ENCODE measurements at regions not wholly inside any gene's neighbourhood (a gene's known extent, or its start where the extent isn't known, plus 50 kb on each side); places are given as distances from the start of the nearest gene placed in this dataset.
A peak's percentile ranks its signal among the peaks of the same experiment; 100 is the strongest.
"Not testable (repeated sequence)": the region's sequence is repeated elsewhere in the genome, so short reads cannot be mapped to it uniquely, and the experiment has no call there.

DNA sequence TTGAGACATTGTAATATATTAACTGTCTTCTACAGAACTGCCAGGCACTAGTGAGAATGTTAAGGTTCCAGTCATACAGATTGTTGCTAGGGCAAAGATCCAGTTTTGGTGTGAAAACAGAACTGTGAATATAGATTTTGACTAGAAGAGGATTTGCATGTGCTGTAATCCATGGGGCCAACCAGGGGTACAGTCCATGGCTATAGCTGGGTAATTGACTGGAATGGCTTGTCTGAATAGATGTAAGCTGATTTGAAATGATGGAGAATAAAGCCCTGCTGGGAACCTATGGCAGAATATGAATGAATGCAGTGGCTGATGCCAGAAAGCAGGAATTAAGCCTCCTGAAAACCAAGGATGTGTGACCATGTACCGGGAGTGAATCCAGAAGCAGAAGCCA is 748.5 kb upstream of the CDH10 start:
- DNase-seq (no peak), ATAC-seq (ENCODE audit: low read depth in 2 of 2) (no peak)
- no peak overlapping the region for H3K4me3 Mint-ChIP-seq
- no peaks in the 10 kb centered on the region for H3K27me3 Mint-ChIP-seq
- no peaks in the 10 kb centered on the region for H3K36me3 Mint-ChIP-seq
- H3K27ac Mint-ChIP-seq, result no peak overlapping the region
- H3K9me3 Mint-ChIP-seq, result peaks cover 0 to 11% (median 4%) of the 10 kb centered on the region in 7 donors
- no peaks in the 10 kb centered on the region for H3K4me1 Mint-ChIP-seq

- Mint-ChIP-seq H3K36me3 (peaks cover 0 to 8% of the 10 kb centered on the region in 2 donors), H3K4me3 (no peak overlapping the region), H3K27ac (no peak overlapping the region), H3K9me3 (peaks cover 5 to 17% (median 8%) of the 10 kb centered on the region in 7 donors), H3K27me3 (no peaks in the 10 kb centered on the region), H3K4me1 (no peaks in the 10 kb centered on the region)
- ATAC-seq (ENCODE audit: low read depth in 2 of 2) (no peak), DNase-seq (no peak)
Observed at GRCh38 chr5:25387953-25388352, 743.2 kb upstream of the CDH10 start.

DNA sequence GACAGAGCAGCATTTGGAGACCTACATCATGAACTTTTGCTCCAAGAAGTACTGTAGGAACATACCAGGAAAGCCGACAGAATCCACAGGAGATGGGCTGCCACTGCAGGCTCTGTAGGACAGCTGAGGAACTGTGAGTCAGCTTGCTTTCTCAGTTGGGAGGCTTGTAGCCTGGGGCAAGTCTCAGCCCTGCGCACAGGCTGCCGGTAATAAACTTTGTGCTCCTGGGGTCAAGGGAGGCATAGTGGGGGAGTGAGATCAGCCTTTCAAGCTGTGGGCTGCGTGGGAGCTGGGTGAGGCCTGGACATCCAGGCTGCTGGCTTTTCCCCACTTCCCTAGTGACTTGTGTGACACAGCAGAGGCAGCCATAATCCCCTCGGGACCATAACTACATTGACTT is 718.0 kb upstream of the CDH10 start:
- no peak overlapping the region for H3K4me3 Mint-ChIP-seq
- H3K27ac Mint-ChIP-seq, result no peak overlapping the region
- H3K36me3 Mint-ChIP-seq, result no peaks in the 10 kb centered on the region
- no peaks in the 10 kb centered on the region for H3K4me1 Mint-ChIP-seq
- ATAC-seq (ENCODE audit: low read depth in 2 of 2) (no peak), DNase-seq (no peak)
- H3K27me3 Mint-ChIP-seq, result no peaks in the 10 kb centered on the region
- peaks cover 7 to 44% (median 17%) of the 10 kb centered on the region in 7 donors for H3K9me3 Mint-ChIP-seq

- no peaks in the 10 kb centered on the region for H3K36me3 Mint-ChIP-seq
- H3K27ac Mint-ChIP-seq, result no peak overlapping the region
- no peaks in the 10 kb centered on the region for H3K4me1 Mint-ChIP-seq
- no peaks in the 10 kb centered on the region for H3K27me3 Mint-ChIP-seq
- peaks cover 5 to 33% (median 17%) of the 10 kb centered on the region in 7 donors for H3K9me3 Mint-ChIP-seq
- DNase-seq (no peak), ATAC-seq (ENCODE audit: low read depth in 2 of 2) (no peak)
- peak overlapping the region in 1 of 8 donors; percentile 30 for H3K4me3 Mint-ChIP-seq
Observed at GRCh38 chr5:25358919-25359318, 714.1 kb upstream of the CDH10 start.

DNA sequence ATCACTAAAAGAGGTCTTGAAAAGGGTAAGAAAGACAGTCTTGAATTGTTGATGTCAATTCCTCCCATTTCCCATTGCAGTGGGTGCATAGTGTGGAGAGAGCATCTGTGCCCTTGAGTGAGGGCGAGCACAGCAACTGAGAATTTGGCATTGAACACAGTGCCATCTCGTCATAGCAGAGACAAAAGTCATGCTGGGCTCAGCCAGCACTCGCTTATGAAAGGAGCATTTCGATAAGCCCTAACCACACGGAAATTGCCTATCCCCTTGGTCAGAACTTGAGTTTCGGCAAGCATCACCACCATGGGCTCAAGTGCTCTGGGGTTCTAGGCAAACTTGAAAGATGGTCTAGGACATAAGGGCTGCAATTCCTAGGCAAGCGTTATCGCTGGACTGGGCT is 712.8 kb upstream of the CDH10 start:
- H3K27ac Mint-ChIP-seq, result no peak overlapping the region
- no peak overlapping the region for H3K4me3 Mint-ChIP-seq
- no peaks in the 10 kb centered on the region for H3K27me3 Mint-ChIP-seq
- DNase-seq, result no peak
- H3K4me1 Mint-ChIP-seq, result no peaks in the 10 kb centered on the region
- no peaks in the 10 kb centered on the region for H3K36me3 Mint-ChIP-seq
- peaks cover 5 to 32% (median 14%) of the 10 kb centered on the region in 7 donors for H3K9me3 Mint-ChIP-seq
- ATAC-seq (ENCODE audit: low read depth in 2 of 2), result no peak

DNA sequence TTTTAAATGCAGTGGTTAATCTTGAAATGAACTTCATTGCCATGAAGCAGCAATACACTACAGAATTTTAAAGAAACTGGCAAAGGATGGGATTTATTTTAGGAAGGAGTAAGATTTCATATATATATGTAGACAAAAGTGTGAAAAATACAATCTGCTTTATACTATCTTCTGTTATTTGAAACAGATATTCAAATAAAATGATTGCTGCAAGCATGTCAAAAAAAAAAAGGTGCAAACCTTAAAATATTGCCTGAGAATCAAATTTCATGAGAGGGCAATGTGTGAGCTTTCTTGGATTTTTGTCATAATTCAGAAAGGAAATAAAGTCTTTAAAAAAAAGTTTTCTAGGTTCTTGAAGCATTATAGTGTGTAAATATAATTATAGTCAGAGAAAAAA is 705.0 kb upstream of the CDH10 start:
- H3K36me3 Mint-ChIP-seq, result no peaks in the 10 kb centered on the region
- no peaks in the 10 kb centered on the region for H3K27me3 Mint-ChIP-seq
- DNase-seq (no peak), ATAC-seq (ENCODE audit: low read depth in 2 of 2) (no peak)
- H3K4me3 Mint-ChIP-seq, result no peak overlapping the region
- no peaks in the 10 kb centered on the region for H3K4me1 Mint-ChIP-seq
- H3K9me3 Mint-ChIP-seq, result peaks cover 3 to 12% (median 4%) of the 10 kb centered on the region in 7 donors
- H3K27ac Mint-ChIP-seq, result no peak overlapping the region

GRCh38 chr5:25345240-25345771 is 700.5 kb upstream of the CDH10 start:
- no peak for ATAC-seq (ENCODE audit: low read depth in 2 of 2)
- Mint-ChIP-seq H3K9me3 (peaks cover 4 to 22% (median 9%) of the 10 kb centered on the region in 7 donors), H3K36me3 (no peaks in the 10 kb centered on the region), H3K4me1 (no peaks in the 10 kb centered on the region), H3K27ac (no peak overlapping the region), H3K4me3 (no peak overlapping the region), H3K27me3 (no peaks in the 10 kb centered on the region)
- DNase-seq, result no peak

DNA sequence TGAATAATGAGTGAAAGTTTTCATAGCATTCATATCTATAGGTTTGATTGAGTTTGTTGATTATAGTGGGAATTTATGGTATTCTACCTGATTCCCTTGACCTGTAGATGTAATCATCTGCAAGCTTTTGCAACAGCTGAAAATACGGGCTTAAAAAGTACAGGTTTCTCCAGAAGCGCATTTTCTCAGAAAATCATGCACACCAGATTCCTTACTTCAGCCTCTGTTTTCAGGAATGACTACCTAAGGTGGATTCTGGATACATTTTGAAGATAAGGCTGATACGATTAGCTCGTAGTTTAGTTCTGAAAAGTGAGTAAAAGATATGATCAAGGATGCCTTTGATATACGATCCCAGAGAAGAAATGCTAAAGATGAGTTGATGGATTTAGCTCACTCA is 694.8 kb upstream of the CDH10 start:
- H3K9me3 Mint-ChIP-seq, result peaks cover 3 to 23% (median 12%) of the 10 kb centered on the region in 7 donors
- H3K27ac Mint-ChIP-seq, result no peak overlapping the region
- no peak for DNase-seq
- no peak for ATAC-seq (ENCODE audit: low read depth in 2 of 2)
- H3K4me3 Mint-ChIP-seq, result no peak overlapping the region
- no peaks in the 10 kb centered on the region for H3K36me3 Mint-ChIP-seq
- H3K27me3 Mint-ChIP-seq, result no peaks in the 10 kb centered on the region
- H3K4me1 Mint-ChIP-seq, result no peaks in the 10 kb centered on the region

GRCh38 chr5:25334350-25334749 is 689.6 kb upstream of the CDH10 start:
- no peaks in the 10 kb centered on the region for H3K4me1 Mint-ChIP-seq
- H3K4me3 Mint-ChIP-seq, result no peak overlapping the region
- DNase-seq (no peak), ATAC-seq (ENCODE audit: low read depth in 2 of 2) (no peak)
- H3K36me3 Mint-ChIP-seq, result no peaks in the 10 kb centered on the region
- H3K27me3 Mint-ChIP-seq, result no peaks in the 10 kb centered on the region
- peaks cover 0 to 15% (median 0%) of the 10 kb centered on the region in 7 donors for H3K9me3 Mint-ChIP-seq
- no peak overlapping the region for H3K27ac Mint-ChIP-seq

- H3K27ac Mint-ChIP-seq, result no peak overlapping the region
- H3K36me3 Mint-ChIP-seq, result no peaks in the 10 kb centered on the region
- peaks cover 0 to 6% (median 2%) of the 10 kb centered on the region in 7 donors for H3K9me3 Mint-ChIP-seq
- no peak for DNase-seq
- H3K4me3 Mint-ChIP-seq, result no peak overlapping the region
- H3K4me1 Mint-ChIP-seq, result no peaks in the 10 kb centered on the region
- H3K27me3 Mint-ChIP-seq, result no peaks in the 10 kb centered on the region
- ATAC-seq (ENCODE audit: low read depth in 2 of 2), result no peak
Observed at GRCh38 chr5:25330721-25331120, 685.9 kb upstream of the CDH10 start.

GRCh38 chr5:25327172-25327571 is 682.4 kb upstream of the CDH10 start:
- no peak for DNase-seq
- H3K9me3 Mint-ChIP-seq, result peaks cover 0 to 7% (median 2%) of the 10 kb centered on the region in 7 donors
- H3K36me3 Mint-ChIP-seq, result no peaks in the 10 kb centered on the region
- H3K4me1 Mint-ChIP-seq, result no peaks in the 10 kb centered on the region
- H3K27me3 Mint-ChIP-seq, result no peaks in the 10 kb centered on the region
- no peak for ATAC-seq (ENCODE audit: low read depth in 2 of 2)
- H3K27ac Mint-ChIP-seq, result no peak overlapping the region
- no peak overlapping the region for H3K4me3 Mint-ChIP-seq

GRCh38 chr5:25301836-25302235 is 657.1 kb upstream of the CDH10 start:
- peaks cover 0 to 4% (median 1%) of the 10 kb centered on the region in 7 donors for H3K9me3 Mint-ChIP-seq
- H3K36me3 Mint-ChIP-seq, result no peaks in the 10 kb centered on the region
- DNase-seq, result no peak
- H3K27ac Mint-ChIP-seq, result no peak overlapping the region
- H3K4me1 Mint-ChIP-seq, result no peaks in the 10 kb centered on the region
- ATAC-seq (ENCODE audit: low read depth in 2 of 2), result no peak
- H3K27me3 Mint-ChIP-seq, result no peaks in the 10 kb centered on the region
- H3K4me3 Mint-ChIP-seq, result no peak overlapping the region

- peaks cover 0 to 11% (median 7%) of the 10 kb centered on the region in 7 donors for H3K9me3 Mint-ChIP-seq
- ATAC-seq (ENCODE audit: low read depth in 2 of 2), result no peak
- DNase-seq, result no peak
Observed at GRCh38 chr5:25295067-25295466, 650.3 kb upstream of the CDH10 start.

DNA sequence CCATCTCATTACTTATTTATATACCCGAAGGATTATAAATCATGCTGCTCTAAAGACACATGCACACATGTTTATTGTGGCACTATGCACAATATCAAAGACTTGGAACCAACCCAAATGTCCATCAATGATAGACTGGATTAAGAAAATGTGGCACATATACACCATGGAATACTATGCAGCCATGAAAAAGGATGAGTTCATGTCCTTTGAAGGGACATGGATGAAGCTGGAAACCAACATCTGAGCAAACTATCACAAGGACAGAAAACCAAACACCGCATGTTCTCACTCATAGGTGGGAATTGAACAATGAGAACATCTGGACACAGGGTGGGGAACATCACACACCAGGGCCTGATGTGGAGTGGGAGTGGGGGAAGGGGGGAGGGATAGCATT is 645.0 kb upstream of the CDH10 start:
- not testable (repeated sequence) for H3K4me3 Mint-ChIP-seq; H3K4me1 Mint-ChIP-seq; H3K27me3 Mint-ChIP-seq; DNase-seq; H3K27ac Mint-ChIP-seq; ATAC-seq (ENCODE audit: low read depth in 2 of 2); H3K36me3 Mint-ChIP-seq
- peaks cover 0 to 16% (median 7%) of the 10 kb centered on the region in 7 donors for H3K9me3 Mint-ChIP-seq

More at GRCh38 chr5:25295067-25295466, 650.3 kb upstream of the CDH10 start:
- Mint-ChIP-seq H3K27ac (no peak overlapping the region), H3K4me3 (no peak overlapping the region), H3K36me3 (no peaks in the 10 kb centered on the region), H3K4me1 (no peaks in the 10 kb centered on the region), H3K27me3 (no peaks in the 10 kb centered on the region)

DNA sequence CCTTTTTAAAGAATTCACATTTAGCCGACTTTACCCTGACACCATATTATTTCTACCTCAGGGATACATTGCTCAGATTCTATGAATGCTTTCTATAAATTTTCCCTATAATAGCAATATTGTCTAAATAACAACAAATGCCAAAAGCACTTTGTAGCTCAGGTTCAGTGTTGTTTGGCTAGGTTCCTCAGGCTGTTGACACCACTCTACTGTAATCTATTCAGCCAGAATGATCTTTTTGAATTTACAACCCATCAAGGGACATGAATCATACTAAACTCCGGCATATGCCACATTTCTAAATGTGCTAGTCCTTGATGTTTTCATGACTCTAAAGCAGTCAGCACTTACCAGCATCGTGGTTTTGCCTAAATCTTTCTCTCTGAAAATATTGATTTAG is 641.5 kb upstream of the CDH10 start:
- no peak for DNase-seq
- Mint-ChIP-seq H3K27me3 (no peaks in the 10 kb centered on the region), H3K9me3 (peaks cover 0 to 11% (median 6%) of the 10 kb centered on the region in 7 donors)

More for the DNA sequence above, 641.5 kb upstream of the CDH10 start:
- no peaks in the 10 kb centered on the region for H3K4me1 Mint-ChIP-seq
- ATAC-seq (ENCODE audit: low read depth in 2 of 2), result no peak
- H3K36me3 Mint-ChIP-seq, result no peaks in the 10 kb centered on the region
- no peak overlapping the region for H3K27ac Mint-ChIP-seq
- no peak overlapping the region for H3K4me3 Mint-ChIP-seq

Measured in naive B cell (primary cell).